Chondrocyte (in vitro differentiated cells): ENCODE measurements at regions not wholly inside any gene's neighbourhood (a gene's known extent, or its start where the extent isn't known, plus 50 kb on each side); places are given as distances from the start of the nearest gene placed in this dataset.

Experiments
- DNase-seq: peaks from one replicate; pipeline ENCODE4 v3.0.0; 2021; ENCODE audit warnings: mixed read lengths, low spot score
- H3K27ac Mint-ChIP-seq: one replicate; pipeline ENCODE4 v1.8.0; 2021; ENCODE audit warnings: mild to moderate bottlenecking, moderate library complexity, mixed read lengths; ENCODE audit not compliant: unreplicated experiment
- H3K27me3 Mint-ChIP-seq: 2 replicates; pipeline ENCODE4 v1.8.0; 2021; ENCODE audit warnings: low read depth, mixed read lengths
- H3K36me3 Mint-ChIP-seq: 2 replicates; pipeline ENCODE4 v1.8.0; 2021; ENCODE audit warnings: low read depth, mixed read lengths
- H3K4me1 Mint-ChIP-seq: 2 replicates; pipeline ENCODE4 v1.8.0; 2021; ENCODE audit warnings: low read depth, mild to moderate bottlenecking, mixed read lengths
- H3K4me3 Mint-ChIP-seq: one replicate; pipeline ENCODE4 v1.8.0; 2021; ENCODE audit warnings: mild to moderate bottlenecking, moderate library complexity, mixed read lengths; ENCODE audit not compliant: unreplicated experiment
- H3K9me3 Mint-ChIP-seq: 2 replicates; pipeline ENCODE4 v1.8.0; 2021; ENCODE audit warnings: low read depth, mixed read lengths
- CTCF ChIP-seq: fragments of 200-600 bp; sonication (generic); IDR thresholded peaks from 2 replicates; pipeline ENCODE4 v1.5.0; 2021; ENCODE audit warnings: antibody characterized with exemption, mild to moderate bottlenecking, moderate library complexity

- no peak overlapping the region for H3K4me3 Mint-ChIP-seq
- H3K4me1 Mint-ChIP-seq, result no peaks in the 10 kb centered on the region
- no peak for TF ChIP-seq CTCF
- no peaks in the 10 kb centered on the region for H3K36me3 Mint-ChIP-seq
- H3K9me3 Mint-ChIP-seq, result no peaks in the 10 kb centered on the region
- no peak overlapping the region for H3K27ac Mint-ChIP-seq
- no peak for DNase-seq
- H3K27me3 Mint-ChIP-seq, result peaks cover 3% of the 10 kb centered on the region
Observed at GRCh38 chr7:69204943-69205342, 393.3 kb upstream of the AUTS2 start.

DNA sequence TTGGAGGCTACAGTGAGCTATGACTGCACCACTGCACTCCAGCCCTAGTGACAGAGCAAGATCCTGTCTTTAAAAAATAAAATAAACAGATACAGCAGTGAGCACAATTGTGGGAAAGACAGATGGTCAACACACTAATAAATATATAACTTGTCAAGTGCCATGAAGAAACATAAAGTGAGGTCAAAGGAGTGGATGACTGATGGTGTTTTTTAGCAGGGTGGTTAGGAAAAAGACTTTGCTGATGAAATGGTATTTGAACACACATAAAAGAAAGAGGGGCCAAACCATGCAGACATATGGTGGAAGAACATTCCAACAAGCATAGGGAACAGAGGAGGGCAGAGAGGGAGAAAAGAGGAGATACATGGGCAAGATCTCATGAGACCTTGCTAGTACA is 392.7 kb upstream of the AUTS2 start:
- no peak for DNase-seq
- Mint-ChIP-seq H3K36me3 (no peaks in the 10 kb centered on the region), H3K27me3 (peaks cover 6% of the 10 kb centered on the region), H3K27ac (no peak overlapping the region), H3K4me1 (no peaks in the 10 kb centered on the region), H3K4me3 (no peak overlapping the region), H3K9me3 (no peaks in the 10 kb centered on the region)
- TF ChIP-seq CTCF, result no peak

- H3K9me3 Mint-ChIP-seq, result no peaks in the 10 kb centered on the region
- peaks cover 18% of the 10 kb centered on the region for H3K27me3 Mint-ChIP-seq
- no peak for TF ChIP-seq CTCF
- no peaks in the 10 kb centered on the region for H3K36me3 Mint-ChIP-seq
- H3K4me1 Mint-ChIP-seq, result no peaks in the 10 kb centered on the region
- no peak overlapping the region for H3K27ac Mint-ChIP-seq
- no peak overlapping the region for H3K4me3 Mint-ChIP-seq
- no peak for DNase-seq
Observed at GRCh38 chr7:69208276-69208675, 390.0 kb upstream of the AUTS2 start.

DNA sequence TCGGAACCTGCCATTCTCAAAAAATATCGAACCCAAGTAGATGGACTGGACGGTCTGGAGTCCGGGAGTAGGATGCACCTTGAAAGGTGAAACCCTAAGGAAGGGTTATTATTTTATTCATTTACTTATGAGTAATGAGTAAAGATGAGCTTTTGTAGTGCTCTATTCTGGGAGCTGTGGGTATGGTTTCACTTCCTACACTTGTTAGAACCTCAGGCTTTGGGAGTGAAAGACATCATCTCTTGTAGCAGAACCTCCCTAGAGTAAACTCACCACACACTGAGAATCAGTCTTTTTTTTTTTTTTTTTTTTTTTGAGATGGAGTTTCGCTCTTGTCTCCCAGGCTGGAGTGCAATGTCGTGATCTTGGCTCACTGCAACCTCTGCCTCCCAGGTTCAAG is 389.4 kb upstream of the AUTS2 start:
- no peaks in the 10 kb centered on the region for H3K36me3 Mint-ChIP-seq

DNA sequence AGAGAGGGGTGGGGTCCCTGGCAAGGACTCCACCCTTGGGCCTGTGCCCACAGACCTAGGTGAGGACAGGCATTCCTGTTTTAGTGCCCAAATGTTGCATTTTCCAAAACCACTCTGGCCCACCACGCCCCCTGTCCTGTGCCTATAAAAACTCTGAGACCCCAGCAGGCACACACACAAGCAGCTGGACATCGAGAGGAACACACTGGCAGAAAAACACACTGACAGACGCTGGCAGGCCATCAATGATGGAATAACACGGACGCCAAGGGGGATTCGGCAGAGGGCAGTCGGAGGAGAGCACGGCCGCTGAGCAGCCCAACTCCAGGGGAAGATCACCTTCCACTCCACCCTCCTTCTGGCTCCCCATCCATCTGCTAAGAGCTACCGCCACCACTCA is 386.9 kb upstream of the AUTS2 start:
- DNase-seq, result no peak
- Mint-ChIP-seq H3K4me1 (no peaks in the 10 kb centered on the region), H3K4me3 (no peak overlapping the region), H3K27me3 (peaks cover 26% of the 10 kb centered on the region), H3K36me3 (no peaks in the 10 kb centered on the region), H3K9me3 (no peaks in the 10 kb centered on the region), H3K27ac (no peak overlapping the region)
- no peak for TF ChIP-seq CTCF

More for the DNA sequence above, 389.4 kb upstream of the AUTS2 start:
- peaks cover 19% of the 10 kb centered on the region for H3K27me3 Mint-ChIP-seq
- no peaks in the 10 kb centered on the region for H3K4me1 Mint-ChIP-seq
- H3K4me3 Mint-ChIP-seq, result no peak overlapping the region
- no peaks in the 10 kb centered on the region for H3K9me3 Mint-ChIP-seq
- H3K27ac Mint-ChIP-seq, result no peak overlapping the region
- DNase-seq, result no peak
- no peak for TF ChIP-seq CTCF
